ENCODE measurements at regions not wholly inside any gene's neighbourhood (a gene's known extent, or its start where the extent isn't known, plus 50 kb on each side); places are given as distances from the start of the nearest gene placed in this dataset.

GRCh38 chr7:109950256-109950655 lies 1140.7 kb upstream of the LRRN3 start:
- in situ Hi-C loops (cut with MboI; ENCODE audit: low sequenced_read_pairs) (no loop called here), intact Hi-C loops (cut with micrococcal nuclease) (no loop called here), dilution Hi-C loops (cut with HindIII; ENCODE audit: low sequenced_read_pairs, unreplicated experiment) (no loop called here)
- no peak overlapping the region for H4K91ac ChIP-seq (ENCODE audit: insufficient read depth, low read depth, low read length)
- no peak overlapping the region for H4K5ac ChIP-seq (ENCODE audit: low read depth, low read length)
- no peak overlapping the region for H2AK5ac ChIP-seq (ENCODE audit: low read depth, low read length)
- no peak overlapping the region for H3K4ac ChIP-seq (ENCODE audit: low read depth, low read length)
- H3K18ac ChIP-seq (ENCODE audit: low read depth, low read length), result no peak overlapping the region
- H3K9me1 ChIP-seq (ENCODE audit: insufficient read depth, low read length), result no peaks in the 10 kb centered on the region
- ATAC-seq (ENCODE audit: low read depth) (no peak), DNase-seq (no peak)
- H3K36me3 ChIP-seq (ENCODE audit: control insufficient read depth, insufficient read depth, low read length), result no peaks in the 10 kb centered on the region
- H2BK20ac ChIP-seq (ENCODE audit: low read depth, low read length), result no peak overlapping the region
- no peak overlapping the region for H2BK120ac ChIP-seq (ENCODE audit: low read depth, low read length)
- no peak overlapping the region for H3K23ac ChIP-seq (ENCODE audit: low read depth, low read length)
- no peak overlapping the region for H3K4me3 ChIP-seq (ENCODE audit: insufficient read depth, low read depth, low read length)
- H3K27ac ChIP-seq (ENCODE audit: insufficient read depth, low read length), result no peak overlapping the region
- H3K4me1 ChIP-seq (ENCODE audit: control insufficient read depth, insufficient read depth, low read length), result no peaks in the 10 kb centered on the region
- H2BK5ac ChIP-seq (ENCODE audit: low read depth, low read length, poor library complexity, severe bottlenecking), result no peak overlapping the region
- no peak for TF ChIP-seq NFE2L2 (IDR thresholded peaks at IDR 0.05; ENCODE audit: low read depth, low read length)
- no peak for TF ChIP-seq CHD1 (IDR thresholded peaks at IDR 0.05; ENCODE audit: low read depth, low read length)
- TF ChIP-seq CEBPB (IDR thresholded peaks at IDR 0.05; ENCODE audit: low read depth, low read length), result no peak
- TF ChIP-seq RCOR1 (IDR thresholded peaks at IDR 0.05; ENCODE audit: insufficient replicate concordance, low read length), result no peak
- H3K14ac ChIP-seq (replicated peaks; ENCODE audit: low read depth, low read length), result no peak overlapping the region
- H4K20me1 ChIP-seq (ENCODE audit: insufficient read depth, low read length), result no peaks in the 10 kb centered on the region
- H3K9me3 ChIP-seq (ENCODE audit: control insufficient read depth, insufficient read depth, low read length), result no peaks in the 10 kb centered on the region
- H2AK9ac ChIP-seq (replicated peaks; ENCODE audit: low read depth, low read length, poor library complexity), result no peak overlapping the region
- H2BK15ac ChIP-seq (ENCODE audit: low read depth, low read length), result no peak overlapping the region
- H3K9ac ChIP-seq (ENCODE audit: low read depth, low read length), result no peak overlapping the region
- no CpG with 5 or more reads among the region's 2 CpGs for WGBS, 2 experiments (ENCODE audit: extremely low coverage in 2 of 2, insufficient read length in 1 of 2)
- no peak overlapping the region for H3K56ac ChIP-seq (ENCODE audit: extremely low read depth, insufficient read depth, low read length)
- H2AFZ ChIP-seq (replicated peaks; ENCODE audit: low read length, poor library complexity), result no peak overlapping the region
- ChIA-PET CTCF (no interaction called here), POLR2A (ENCODE audit: unreplicated experiment) (no interaction called here)
- H3K27me3 ChIP-seq (ENCODE audit: control insufficient read depth, insufficient read depth, low read length), result no peaks in the 10 kb centered on the region
- no peak overlapping the region for H3K4me2 ChIP-seq (ENCODE audit: low read depth, low read length)
- no peaks in the 10 kb centered on the region for H3K79me1 ChIP-seq (ENCODE audit: low read depth in 1 of 2, low read length in 2 of 2)
- no TSS peak for BruUV-seq (replicated peaks)
- no peak overlapping the region for H4K8ac ChIP-seq (ENCODE audit: low read depth in 2 of 2, low read length in 2 of 2)
